Adipocyte (in vitro differentiated cells): ENCODE measurements at regions not wholly inside any gene's neighbourhood (a gene's known extent, or its start where the extent isn't known, plus 50 kb on each side); places are given as distances from the start of the nearest gene placed in this dataset.

Experiments used
- DNase-seq: peaks from one replicate; pipeline ENCODE4 v3.0.0-alpha.2; 2015; ENCODE audit warnings: low read depth
- H3K27me3 ChIP-seq: replicated peaks from 2 replicates; pipeline ENCODE4 v1.7.0; 2013; ENCODE audit warnings: mild to moderate bottlenecking, low read length, moderate library complexity; ENCODE audit not compliant: control insufficient read depth, insufficient read depth
- H3K36me3 ChIP-seq: 2 replicates; pipeline ENCODE4 v1.7.0; 2013; ENCODE audit warnings: low read length, mild to moderate bottlenecking, moderate library complexity; ENCODE audit not compliant: control insufficient read depth, insufficient read depth, severe bottlenecking
- H3K4me1 ChIP-seq: 2 replicates; pipeline ENCODE4 v1.7.0; 2013; ENCODE audit warnings: mild to moderate bottlenecking, low read length, moderate library complexity; ENCODE audit not compliant: control insufficient read depth, insufficient read depth
- H3K4me3 ChIP-seq: 2 replicates; pipeline ENCODE4 v1.7.0; 2013; ENCODE audit warnings: mild to moderate bottlenecking, low read length, moderate library complexity
- H3K9ac ChIP-seq: 2 replicates; pipeline ENCODE4 v1.7.0; 2013; ENCODE audit warnings: mild to moderate bottlenecking, low read length, moderate library complexity
- H3K9me3 ChIP-seq: 2 replicates; pipeline ENCODE4 v1.7.0; 2013; ENCODE audit warnings: mild to moderate bottlenecking, low read length, moderate library complexity; ENCODE audit not compliant: control insufficient read depth

DNA sequence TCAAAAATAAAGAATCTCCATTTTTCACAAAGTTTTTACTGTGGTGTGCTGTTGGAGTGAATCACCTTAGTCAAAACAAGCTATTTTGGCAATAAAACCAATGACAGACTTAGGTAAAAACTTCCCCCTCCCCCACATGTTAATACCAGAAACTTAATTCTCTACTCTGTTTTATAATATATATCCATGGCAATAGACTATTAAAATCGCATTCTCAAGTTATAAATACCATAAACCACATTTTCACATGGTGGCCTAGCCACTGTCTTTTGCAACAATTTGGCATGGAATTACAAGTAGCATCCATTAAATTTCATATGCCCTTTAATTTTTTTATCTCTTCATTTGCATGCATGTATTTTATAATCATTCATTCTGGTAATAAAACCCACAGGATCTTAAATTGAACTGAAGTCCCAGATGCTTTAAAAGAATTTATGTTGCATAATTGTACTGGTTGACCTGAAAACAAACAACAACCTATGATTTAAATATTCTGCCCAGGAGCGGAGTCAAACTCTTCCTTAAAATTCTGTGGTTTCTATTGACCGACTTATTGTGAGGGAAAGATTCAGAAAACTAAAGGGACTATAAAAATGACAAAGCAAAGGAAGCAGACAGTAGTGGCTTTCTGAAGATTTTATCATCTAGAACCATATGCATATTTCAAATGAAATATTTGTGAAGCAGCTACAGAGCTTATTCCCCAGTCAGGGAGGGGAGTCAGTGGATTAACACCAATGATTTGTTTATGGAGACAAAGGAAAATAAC, 229.0 kb upstream of the TBL1XR1 start:
- Histone ChIP-seq H3K9me3 (no peaks in the 10 kb centered on the region), H3K9ac (no peak overlapping the region), H3K4me3 (no peak overlapping the region), H3K27me3 (no peaks in the 10 kb centered on the region), H3K4me1 (peaks cover 10% of the 10 kb centered on the region), H3K36me3 (no peaks in the 10 kb centered on the region)
- DNase-seq = peak; percentile 27

GRCh38 chr3:177426878-177427495, 229.7 kb upstream of the TBL1XR1 start:
- Histone ChIP-seq H3K27me3 (no peaks in the 10 kb centered on the region), H3K4me3 (no peak overlapping the region), H3K4me1 (peaks cover 9% of the 10 kb centered on the region), H3K36me3 (no peaks in the 10 kb centered on the region), H3K9ac (no peak overlapping the region), H3K9me3 (no peaks in the 10 kb centered on the region)
- DNase-seq = no peak

DNA sequence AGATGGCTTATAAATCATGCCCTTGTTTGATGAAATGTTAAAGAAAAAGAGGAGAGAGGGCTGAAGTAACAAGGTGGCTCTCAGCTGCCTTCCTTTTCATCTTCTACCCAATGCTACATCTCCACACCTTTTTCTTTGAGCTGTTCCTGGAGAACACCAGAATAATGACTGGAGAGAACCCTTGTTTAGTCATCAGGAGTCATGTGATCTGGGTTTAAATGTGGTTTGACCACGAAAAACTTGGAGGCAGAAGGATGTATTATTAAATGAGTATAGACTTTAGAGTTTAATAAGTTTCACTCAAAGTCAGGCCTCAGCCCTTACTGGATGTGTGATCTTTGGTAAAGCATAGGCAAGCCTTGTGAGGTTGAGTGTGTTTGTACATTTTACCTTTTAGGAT, 230.3 kb upstream of the TBL1XR1 start:
- no peaks in the 10 kb centered on the region for H3K36me3 ChIP-seq
- DNase-seq = no peak
- H3K4me3 ChIP-seq = no peak overlapping the region
- H3K27me3 ChIP-seq = no peaks in the 10 kb centered on the region
- no peaks in the 10 kb centered on the region for H3K9me3 ChIP-seq
- H3K4me1 ChIP-seq = peaks cover 9% of the 10 kb centered on the region
- H3K9ac ChIP-seq = no peak overlapping the region

- Histone ChIP-seq H3K9ac (no peak overlapping the region), H3K27me3 (no peaks in the 10 kb centered on the region), H3K4me1 (peaks cover 9% of the 10 kb centered on the region)
Observed at GRCh38 chr3:177429079-177429478, 231.8 kb upstream of the TBL1XR1 start.

DNA sequence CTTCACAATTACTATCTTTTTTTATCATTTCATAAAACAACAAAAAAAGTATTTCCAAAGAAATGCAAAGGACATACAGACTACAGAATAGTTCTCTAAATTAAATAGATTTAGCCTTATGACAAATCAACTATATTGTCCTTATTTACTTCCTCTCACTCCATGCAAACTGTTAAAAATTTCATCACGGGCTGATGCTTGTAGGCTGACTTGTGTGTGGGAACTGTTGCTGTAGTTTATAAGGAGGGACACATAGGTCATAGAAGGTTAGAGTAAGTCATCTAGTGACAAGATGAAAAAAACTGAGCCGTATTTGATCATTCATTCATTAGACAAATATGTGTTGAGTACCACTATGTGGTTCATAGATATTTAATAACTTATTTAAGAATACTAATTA, 232.5 kb upstream of the TBL1XR1 start:
- no peak overlapping the region for H3K4me3 ChIP-seq
- H3K36me3 ChIP-seq = no peaks in the 10 kb centered on the region
- no peak for DNase-seq
- no peak overlapping the region for H3K9ac ChIP-seq
- H3K9me3 ChIP-seq = no peaks in the 10 kb centered on the region
- no peaks in the 10 kb centered on the region for H3K27me3 ChIP-seq
- peaks cover 9% of the 10 kb centered on the region for H3K4me1 ChIP-seq

More at GRCh38 chr3:177429079-177429478, 231.8 kb upstream of the TBL1XR1 start:
- Histone ChIP-seq H3K9me3 (no peaks in the 10 kb centered on the region), H3K4me3 (no peak overlapping the region), H3K36me3 (no peaks in the 10 kb centered on the region)
- DNase-seq = no peak

GRCh38 chr3:177430653-177431052, 233.4 kb upstream of the TBL1XR1 start:
- Histone ChIP-seq H3K4me1 (peaks cover 9% of the 10 kb centered on the region), H3K27me3 (no peaks in the 10 kb centered on the region), H3K9ac (no peak overlapping the region), H3K9me3 (no peaks in the 10 kb centered on the region), H3K36me3 (no peaks in the 10 kb centered on the region), H3K4me3 (no peak overlapping the region)
- no peak for DNase-seq

DNA sequence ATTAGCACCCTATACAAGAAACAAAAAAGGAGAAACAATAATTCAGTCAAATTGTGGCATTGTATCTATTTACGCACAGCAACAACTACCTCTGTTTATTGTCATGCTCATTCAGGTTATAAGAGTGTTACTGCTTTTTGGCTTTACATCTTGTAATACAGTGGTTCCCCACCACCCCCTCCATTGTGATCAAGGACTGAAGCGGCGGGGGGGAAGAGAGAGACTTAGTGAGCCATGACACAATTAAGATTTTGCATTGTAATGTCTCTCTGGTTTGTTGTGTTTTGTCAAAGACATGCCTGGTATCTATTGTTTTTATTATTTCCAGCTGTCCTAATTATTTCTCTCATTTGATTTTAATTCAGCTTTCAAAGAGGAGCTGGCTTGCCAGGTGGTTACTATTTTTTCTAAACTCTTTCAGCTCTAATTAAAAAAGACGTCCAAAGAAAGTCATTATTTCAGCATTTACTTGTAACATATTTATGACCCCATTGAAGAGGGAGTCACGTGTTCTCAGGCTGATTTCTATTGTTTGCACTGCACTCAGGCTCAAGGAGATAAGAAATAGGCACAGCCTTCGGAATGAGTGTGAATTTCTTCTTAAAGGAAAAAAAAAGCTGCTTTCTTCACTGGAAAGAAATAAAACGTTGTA, 234.4 kb upstream of the TBL1XR1 start:
- H3K4me1 ChIP-seq = peaks cover under 1% of the 10 kb centered on the region
- no peaks in the 10 kb centered on the region for H3K36me3 ChIP-seq

DNA sequence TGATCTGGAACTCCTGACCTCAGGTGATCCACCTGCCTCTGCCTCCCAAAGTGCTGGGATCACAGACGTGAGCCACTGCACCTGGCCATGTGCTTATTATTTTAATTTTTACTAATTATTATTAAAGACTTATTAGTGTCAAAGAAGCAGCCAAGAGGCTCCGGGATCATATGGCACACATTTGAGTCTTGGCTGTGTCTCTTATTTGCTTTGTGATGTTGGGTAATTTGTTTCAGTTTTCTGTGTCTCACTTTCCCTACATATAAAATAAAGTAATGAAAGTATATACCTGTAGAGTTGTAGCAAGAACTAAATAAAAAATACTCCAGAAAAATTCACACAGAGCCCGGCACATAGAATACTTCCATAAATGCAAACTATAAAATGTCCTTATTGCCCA, 238.0 kb upstream of the TBL1XR1 start:
- peaks cover 25% of the 10 kb centered on the region for H3K4me1 ChIP-seq
- no peaks in the 10 kb centered on the region for H3K27me3 ChIP-seq
- no peak for DNase-seq

More for the DNA sequence above, 234.4 kb upstream of the TBL1XR1 start:
- Histone ChIP-seq H3K9me3 (no peaks in the 10 kb centered on the region), H3K9ac (no peak overlapping the region), H3K4me3 (no peak overlapping the region), H3K27me3 (no peaks in the 10 kb centered on the region)
- DNase-seq = no peak

DNA sequence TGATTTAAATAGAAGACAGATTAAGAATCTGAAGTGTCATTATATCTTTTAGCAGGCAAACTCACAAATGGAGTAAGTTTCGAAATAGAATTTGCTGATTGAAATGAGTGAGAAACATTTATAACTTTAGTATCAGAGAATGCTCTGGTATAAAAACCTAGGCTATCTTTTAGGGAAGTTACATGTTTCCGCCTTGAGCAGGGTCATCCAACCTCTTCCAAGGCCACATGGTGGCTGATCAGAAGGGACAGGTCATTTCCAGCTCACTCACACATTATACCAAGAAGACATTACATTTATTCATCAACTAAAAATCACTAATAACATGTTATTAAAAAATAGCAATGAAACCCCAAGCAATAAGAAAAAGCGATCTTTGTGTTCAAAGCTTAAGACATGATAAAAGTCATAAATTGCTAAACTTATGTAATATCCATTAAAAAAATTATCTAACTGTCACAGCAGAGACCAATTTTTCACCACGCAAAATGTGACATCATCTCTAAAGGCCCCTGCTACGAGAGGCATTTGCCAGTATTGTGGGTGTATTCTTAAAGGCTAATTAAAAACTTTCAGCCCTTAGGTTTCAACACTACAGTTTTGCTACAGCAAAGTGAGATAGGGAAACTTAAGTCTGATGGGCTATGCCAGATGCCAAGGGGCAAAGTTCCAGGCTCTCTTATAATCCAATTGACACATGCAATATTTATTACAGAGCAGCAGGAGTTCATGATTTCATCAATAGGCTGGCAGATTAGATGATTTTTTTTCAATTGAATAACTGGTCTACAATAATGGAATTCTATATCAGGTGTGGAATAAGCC, 240.4 kb upstream of the TBL1XR1 start:
- peaks cover 48% of the 10 kb centered on the region for H3K4me1 ChIP-seq
- H3K9me3 ChIP-seq = no peaks in the 10 kb centered on the region
- no peak overlapping the region for H3K9ac ChIP-seq
- H3K4me3 ChIP-seq = no peak overlapping the region
- no peaks in the 10 kb centered on the region for H3K36me3 ChIP-seq
- DNase-seq = no peak
- no peaks in the 10 kb centered on the region for H3K27me3 ChIP-seq

More for the DNA sequence above, 238.0 kb upstream of the TBL1XR1 start:
- Histone ChIP-seq H3K4me3 (no peak overlapping the region), H3K9me3 (no peaks in the 10 kb centered on the region), H3K9ac (no peak overlapping the region), H3K36me3 (no peaks in the 10 kb centered on the region)

DNA sequence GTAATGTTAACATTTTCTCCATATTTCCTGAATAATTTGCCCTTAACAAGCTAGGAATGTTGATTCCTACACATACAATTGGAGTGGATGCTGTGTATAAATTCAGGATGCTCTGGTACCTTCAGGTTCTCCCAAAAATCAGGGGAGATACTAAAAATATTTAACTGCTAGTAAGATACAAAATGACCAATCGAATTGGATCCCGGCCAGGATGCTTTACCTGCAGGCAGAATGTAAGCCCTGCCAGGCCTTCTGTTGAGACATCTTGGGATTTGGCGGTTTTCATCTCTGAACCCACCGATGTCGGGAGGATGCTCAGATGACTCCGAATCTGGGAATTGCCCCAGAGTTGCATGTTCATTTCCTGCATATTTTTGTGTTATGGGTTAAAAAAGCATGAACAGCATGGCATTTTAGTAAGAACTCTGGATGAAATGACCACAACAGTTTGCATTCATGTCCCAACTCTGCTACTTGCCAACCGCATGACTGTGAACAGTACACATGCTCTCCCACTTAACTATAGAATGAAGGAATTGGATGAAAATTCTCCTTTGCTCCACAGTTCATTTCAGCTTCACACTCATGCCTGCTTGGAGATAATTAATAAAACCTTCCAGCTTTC, 241.4 kb upstream of the TBL1XR1 start:
- Histone ChIP-seq H3K36me3 (no peaks in the 10 kb centered on the region), H3K9me3 (no peaks in the 10 kb centered on the region), H3K9ac (no peak overlapping the region), H3K4me3 (no peak overlapping the region), H3K27me3 (no peaks in the 10 kb centered on the region), H3K4me1 (peaks cover 52% of the 10 kb centered on the region)
- DNase-seq = no peak
